BLaER1 (cell line): ENCODE measurements at regions not wholly inside any gene's neighbourhood (a gene's known extent, or its start where the extent isn't known, plus 50 kb on each side); places are given as distances from the start of the nearest gene placed in this dataset.

Experiments used
- H3K27ac ChIP-seq: shearing (Covaris generic); formaldehyde crosslinking; 2 replicates; pipeline ENCODE4 v1.8.1; 2022
- H3K27me3 ChIP-seq: shearing (Covaris generic); formaldehyde crosslinking; 2 replicates; pipeline ENCODE4 v1.8.1; 2022
- H3K36me3 ChIP-seq: shearing (Covaris generic); formaldehyde crosslinking; 2 replicates; pipeline ENCODE4 v1.8.1; 2022
- H3K4me1 ChIP-seq: shearing (Covaris generic); formaldehyde crosslinking; 2 replicates; pipeline ENCODE4 v1.8.1; 2022
- H3K4me2 ChIP-seq: shearing (Covaris generic); formaldehyde crosslinking; 2 replicates; pipeline ENCODE4 v1.8.1; 2022
- H3K4me3 ChIP-seq: shearing (Covaris generic); formaldehyde crosslinking; 2 replicates; pipeline ENCODE4 v1.8.1; 2022
- H3K9ac ChIP-seq: shearing (Covaris generic); formaldehyde crosslinking; 2 replicates; pipeline ENCODE4 v1.8.1; 2022
- H3K9me3 ChIP-seq: shearing (Covaris generic); formaldehyde crosslinking; 2 replicates; pipeline ENCODE4 v1.8.1; 2022
- H4K20me1 ChIP-seq: shearing (Covaris generic); formaldehyde crosslinking; 2 replicates; pipeline ENCODE4 v1.8.1; 2022
- Cebpa-rat ChIP-seq: shearing (Covaris generic); IDR thresholded peaks from 2 replicates; pipeline ENCODE4 v1.8.1; 2022

DNA sequence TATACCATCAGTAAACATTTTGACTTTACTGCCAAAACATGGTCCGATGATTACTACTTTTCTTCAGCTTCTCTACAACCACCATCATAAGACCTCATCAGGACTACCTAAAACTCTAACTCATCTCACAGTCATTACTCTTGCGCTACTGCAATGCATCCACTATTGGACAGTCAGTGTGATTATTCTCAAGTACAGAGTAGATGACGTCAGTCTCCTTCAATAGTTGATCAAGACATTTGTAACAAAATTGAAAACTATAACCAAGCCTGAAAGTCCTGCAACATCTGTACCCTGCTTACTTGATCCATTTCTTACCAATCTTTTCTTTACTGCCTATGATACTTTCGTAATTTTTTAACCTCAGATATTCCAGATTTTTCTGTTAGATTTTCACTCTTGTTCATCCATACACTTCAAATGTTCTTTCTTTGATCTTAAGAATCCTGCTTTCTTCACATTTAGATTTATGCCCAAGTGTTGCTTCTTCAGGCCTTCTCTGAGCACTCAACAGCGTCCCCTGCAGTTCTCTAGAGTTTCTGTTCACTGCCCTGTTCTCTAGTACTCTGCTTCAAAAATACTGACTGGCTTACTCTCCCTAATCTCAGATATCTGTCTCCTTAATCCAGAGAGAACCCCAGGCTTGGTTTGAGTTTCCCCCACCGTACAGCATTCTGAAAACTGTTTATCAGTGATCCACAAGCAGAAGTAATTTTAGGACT lies 1517.6 kb downstream of the STIM2 start:
- H3K4me2 ChIP-seq: no peak overlapping the region
- H3K9ac ChIP-seq: no peak overlapping the region
- no peaks in the 10 kb centered on the region for H3K9me3 ChIP-seq
- H3K4me1 ChIP-seq: no peaks in the 10 kb centered on the region
- no peak for TF ChIP-seq Cebpa-rat
- H4K20me1 ChIP-seq: no peaks in the 10 kb centered on the region
- no peaks in the 10 kb centered on the region for H3K36me3 ChIP-seq
- no peak overlapping the region for H3K27ac ChIP-seq
- H3K27me3 ChIP-seq: no peaks in the 10 kb centered on the region
- no peak overlapping the region for H3K4me3 ChIP-seq

DNA sequence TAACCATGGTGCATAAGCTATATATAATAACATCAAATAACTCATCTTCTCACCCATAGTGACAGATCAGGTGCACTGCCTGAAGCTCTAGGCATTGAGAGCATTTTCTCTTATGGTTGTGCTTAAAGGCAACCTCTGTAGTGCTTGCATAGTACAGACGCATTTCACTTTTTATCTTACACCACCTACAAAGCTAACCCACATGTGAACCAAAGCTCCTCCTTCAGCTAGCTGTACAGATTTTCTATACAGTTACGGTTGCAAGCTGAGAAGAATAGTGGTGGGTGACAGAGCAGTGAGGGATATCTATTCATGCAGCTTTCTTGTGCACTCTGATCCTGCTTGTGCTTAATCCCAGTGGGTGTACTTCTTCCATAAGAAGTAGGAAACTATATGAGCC lies 1525.2 kb downstream of the STIM2 start:
- Histone ChIP-seq H3K9me3 (no peaks in the 10 kb centered on the region), H3K36me3 (no peaks in the 10 kb centered on the region), H3K4me1 (no peaks in the 10 kb centered on the region), H3K27ac (no peak overlapping the region), H3K4me2 (no peak overlapping the region), H3K27me3 (no peaks in the 10 kb centered on the region), H3K9ac (no peak overlapping the region), H4K20me1 (no peaks in the 10 kb centered on the region), H3K4me3 (no peak overlapping the region)
- no peak for TF ChIP-seq Cebpa-rat

DNA sequence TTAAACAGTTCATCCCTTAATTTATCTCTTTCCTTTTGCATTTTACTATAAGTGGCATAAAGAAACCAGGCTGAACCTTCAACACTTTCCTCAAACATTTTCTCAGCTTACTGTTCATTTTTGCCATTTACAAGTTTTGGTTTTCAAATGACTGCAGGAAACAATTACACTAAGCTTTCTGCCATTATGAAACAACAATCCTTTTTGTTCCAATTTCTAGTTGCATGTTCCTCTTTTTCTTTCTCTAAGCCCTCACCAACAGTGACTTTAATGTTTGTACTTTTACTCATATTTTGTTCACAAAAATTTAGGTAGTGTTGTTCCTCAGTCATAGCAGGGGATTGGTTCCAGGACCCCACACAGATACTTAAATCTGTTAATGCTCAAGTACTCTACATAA lies 1526.1 kb downstream of the STIM2 start:
- TF ChIP-seq Cebpa-rat: no peak
- no peak overlapping the region for H3K4me3 ChIP-seq
- H3K9me3 ChIP-seq: no peaks in the 10 kb centered on the region
- no peaks in the 10 kb centered on the region for H3K36me3 ChIP-seq
- no peak overlapping the region for H3K4me2 ChIP-seq
- no peak overlapping the region for H3K9ac ChIP-seq
- H3K27ac ChIP-seq: no peak overlapping the region
- no peaks in the 10 kb centered on the region for H4K20me1 ChIP-seq
- no peaks in the 10 kb centered on the region for H3K27me3 ChIP-seq
- H3K4me1 ChIP-seq: no peaks in the 10 kb centered on the region

DNA sequence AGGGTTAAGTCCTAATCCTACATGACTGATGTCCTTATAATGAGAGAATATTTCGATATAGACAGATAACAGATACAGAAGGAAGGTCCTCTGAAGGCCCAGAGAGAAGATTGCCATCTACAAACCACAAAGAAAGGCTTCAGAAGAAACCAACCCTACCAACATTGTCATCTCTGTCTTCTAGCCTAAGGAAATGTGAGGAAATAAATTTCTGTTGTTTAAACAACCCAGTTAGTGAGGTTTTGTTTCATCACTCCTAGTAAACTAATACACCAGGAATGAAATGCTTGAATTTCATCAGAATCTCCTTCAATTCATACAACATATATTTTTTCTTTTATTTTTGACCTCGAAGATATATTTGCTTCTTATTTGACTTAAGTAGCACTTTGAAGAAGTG lies 1527.8 kb downstream of the STIM2 start:
- Histone ChIP-seq H4K20me1 (no peaks in the 10 kb centered on the region), H3K27me3 (no peaks in the 10 kb centered on the region), H3K4me2 (no peak overlapping the region), H3K4me1 (no peaks in the 10 kb centered on the region), H3K9ac (no peak overlapping the region), H3K36me3 (no peaks in the 10 kb centered on the region), H3K4me3 (no peak overlapping the region), H3K27ac (no peak overlapping the region), H3K9me3 (no peaks in the 10 kb centered on the region)
- no peak for TF ChIP-seq Cebpa-rat

DNA sequence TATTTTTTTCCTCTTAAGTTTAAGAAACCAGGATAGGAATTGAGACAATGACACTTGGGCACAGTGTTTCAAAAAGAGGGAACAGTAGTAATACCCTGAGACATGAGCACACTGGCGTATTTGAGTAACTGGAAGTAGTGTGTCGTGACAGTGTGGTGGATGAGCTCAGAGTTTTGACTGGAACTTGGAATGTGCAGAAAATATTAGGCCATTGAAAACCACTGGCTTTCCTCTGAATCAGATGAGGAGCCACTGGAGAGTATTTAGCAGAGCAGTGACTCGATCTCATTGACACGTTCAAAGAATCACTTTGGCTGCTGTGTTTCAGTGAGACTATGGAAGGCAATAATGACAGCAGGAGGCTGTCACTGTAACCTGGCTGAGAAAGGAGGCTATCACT lies 1531.2 kb downstream of the STIM2 start:
- no peak overlapping the region for H3K4me2 ChIP-seq
- H3K4me3 ChIP-seq: no peak overlapping the region
- H3K9me3 ChIP-seq: no peaks in the 10 kb centered on the region
- no peaks in the 10 kb centered on the region for H3K4me1 ChIP-seq
- H3K27ac ChIP-seq: no peak overlapping the region
- no peak overlapping the region for H3K9ac ChIP-seq
- H3K27me3 ChIP-seq: no peaks in the 10 kb centered on the region
- TF ChIP-seq Cebpa-rat: no peak
- H3K36me3 ChIP-seq: no peaks in the 10 kb centered on the region
- no peaks in the 10 kb centered on the region for H4K20me1 ChIP-seq

- Histone ChIP-seq H3K27me3 (no peaks in the 10 kb centered on the region), H3K4me2 (no peak overlapping the region), H3K36me3 (no peaks in the 10 kb centered on the region), H3K9me3 (no peaks in the 10 kb centered on the region), H3K4me3 (no peak overlapping the region), H4K20me1 (no peaks in the 10 kb centered on the region), H3K27ac (no peak overlapping the region), H3K4me1 (no peaks in the 10 kb centered on the region), H3K9ac (no peak overlapping the region)
- TF ChIP-seq Cebpa-rat: no peak
Measured at GRCh38 chr4:28402751-28403150, 1542.1 kb downstream of the STIM2 start.

GRCh38 chr4:28421221-28421620 lies 1560.6 kb downstream of the STIM2 start:
- no peak overlapping the region for H3K27ac ChIP-seq
- no peak for TF ChIP-seq Cebpa-rat
- no peaks in the 10 kb centered on the region for H3K9me3 ChIP-seq
- no peak overlapping the region for H3K9ac ChIP-seq
- no peaks in the 10 kb centered on the region for H3K4me1 ChIP-seq
- H4K20me1 ChIP-seq: no peaks in the 10 kb centered on the region
- H3K36me3 ChIP-seq: no peaks in the 10 kb centered on the region
- H3K27me3 ChIP-seq: no peaks in the 10 kb centered on the region
- no peak overlapping the region for H3K4me2 ChIP-seq
- no peak overlapping the region for H3K4me3 ChIP-seq

GRCh38 chr4:28426251-28426650 lies 1565.6 kb downstream of the STIM2 start:
- Histone ChIP-seq H3K36me3 (no peaks in the 10 kb centered on the region), H3K9ac (no peak overlapping the region), H4K20me1 (no peaks in the 10 kb centered on the region), H3K27me3 (no peaks in the 10 kb centered on the region), H3K27ac (no peak overlapping the region), H3K4me2 (no peak overlapping the region), H3K4me3 (no peak overlapping the region), H3K4me1 (no peaks in the 10 kb centered on the region), H3K9me3 (no peaks in the 10 kb centered on the region)
- no peak for TF ChIP-seq Cebpa-rat

- Histone ChIP-seq H3K4me3 (no peak overlapping the region), H3K4me1 (no peaks in the 10 kb centered on the region), H3K27me3 (no peaks in the 10 kb centered on the region), H3K27ac (no peak overlapping the region), H4K20me1 (no peaks in the 10 kb centered on the region), H3K4me2 (no peak overlapping the region), H3K36me3 (no peaks in the 10 kb centered on the region), H3K9ac (no peak overlapping the region), H3K9me3 (no peaks in the 10 kb centered on the region)
- no peak for TF ChIP-seq Cebpa-rat
Measured at GRCh38 chr4:28427306-28428085, 1566.9 kb downstream of the STIM2 start.

DNA sequence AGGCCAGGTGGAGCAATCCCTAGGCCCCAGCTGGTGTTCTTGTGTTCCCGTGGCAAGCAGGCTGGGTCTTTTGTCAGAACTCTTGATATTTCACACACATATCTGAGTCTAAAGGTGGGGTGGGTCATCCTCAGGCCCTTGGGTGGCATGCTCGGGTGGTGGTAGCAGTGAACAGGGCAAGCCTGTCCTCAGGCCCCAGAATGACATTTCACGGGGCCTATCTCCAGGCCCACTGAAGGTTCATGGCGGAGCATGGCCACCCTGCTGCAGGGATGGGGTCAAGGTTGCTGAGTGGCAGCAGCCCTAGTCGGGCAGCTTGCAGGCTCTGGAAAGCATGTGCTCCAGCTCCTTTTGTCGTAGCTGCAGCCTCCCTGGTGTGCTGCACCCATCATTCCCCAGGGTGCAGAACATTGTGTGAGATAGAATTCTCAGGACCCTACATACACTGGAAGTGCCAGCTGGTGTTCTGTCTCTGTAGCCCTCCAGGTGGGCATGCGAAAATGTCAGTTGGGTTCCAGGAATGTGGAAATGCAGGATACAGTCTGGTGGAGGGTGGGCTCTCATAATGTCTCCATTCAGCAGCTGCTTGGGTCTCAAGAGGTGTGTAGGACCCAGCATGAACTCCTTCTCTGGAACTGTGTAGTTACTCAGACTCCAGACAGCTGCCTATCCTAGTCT lies 1571.8 kb downstream of the STIM2 start:
- no peak for TF ChIP-seq Cebpa-rat
- Histone ChIP-seq H3K9ac (no peak overlapping the region), H3K4me1 (no peaks in the 10 kb centered on the region), H3K4me2 (no peak overlapping the region), H3K27me3 (no peaks in the 10 kb centered on the region), H3K9me3 (no peaks in the 10 kb centered on the region), H3K4me3 (no peak overlapping the region), H4K20me1 (no peaks in the 10 kb centered on the region), H3K36me3 (no peaks in the 10 kb centered on the region), H3K27ac (no peak overlapping the region)
